OCI-LY3 (cell line): ENCODE measurements at regions not wholly inside any gene's neighbourhood (a gene's known extent, or its start where the extent isn't known, plus 50 kb on each side); places are given as distances from the start of the nearest gene placed in this dataset.
"Not testable (repeated sequence)": the region's sequence is repeated elsewhere in the genome, so short reads cannot be mapped to it uniquely, and the experiment has no call there.

Source experiments
- CTCF ChIP-seq: fragments of 200-600, 300-600 bp; sonication (generic); IDR thresholded peaks from 2 replicates; pipeline ENCODE4 v1.5.1; 2014; ENCODE audit warnings: antibody characterized with exemption, low read length, low read depth
- EZH2phosphoT487 ChIP-seq: fragments of 200-600 bp; shearing (Covaris generic); IDR thresholded peaks from 2 replicates; pipeline ENCODE4 v1.6.1; 2018; ENCODE audit warnings: antibody characterized with exemption, mixed run types, low read depth

DNA sequence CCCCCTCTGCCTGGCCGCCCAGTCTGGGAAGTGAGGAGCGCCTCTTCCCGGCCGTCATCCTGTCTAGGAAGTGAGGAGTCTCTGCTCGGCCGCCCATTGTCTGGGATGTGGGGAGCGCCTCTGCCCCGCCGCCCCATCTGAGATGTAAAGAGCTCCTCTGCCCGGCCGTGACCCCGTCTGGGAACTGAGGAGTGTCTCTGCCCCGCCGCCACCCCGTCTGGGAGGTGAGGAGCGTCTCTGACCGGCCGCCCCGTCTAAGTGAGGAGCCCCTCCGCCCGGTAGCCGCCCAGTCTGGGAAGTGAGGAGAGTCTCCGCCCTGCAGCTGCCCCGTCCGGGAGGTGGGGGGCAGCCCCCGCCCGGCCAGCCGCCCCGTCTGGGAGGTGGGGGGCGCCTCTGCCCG is 228.9 kb downstream of the RPIA start:
- not testable (repeated sequence) for TF ChIP-seq CTCF, EZH2phosphoT487
